Suprapubic skin (tissue), 4 donors: ENCODE measurements at regions not wholly inside any gene's neighbourhood (a gene's known extent, or its start where the extent isn't known, plus 50 kb on each side); places are given as distances from the start of the nearest gene placed in this dataset.

Experiments used
- DNase-seq, 2 donors: peaks; one replicate each; pipeline ENCODE4 v3.0.0-alpha.2; 2019; ENCODE audit warnings: low spot score in 2 of 2
- H3K27ac ChIP-seq: fragments of 200-600 bp; sonication (generic); one replicate; pipeline ENCODE4 v1.5.1; 2019
- H3K27me3 ChIP-seq: fragments of 200-600 bp; sonication (generic); one replicate; pipeline ENCODE4 v1.5.1; 2019
- H3K36me3 ChIP-seq: fragments of 200-600 bp; sonication (generic); one replicate; pipeline ENCODE4 v1.5.1; 2019
- H3K4me1 ChIP-seq: fragments of 200-600 bp; sonication (generic); one replicate; pipeline ENCODE4 v1.5.1; 2019
- H3K4me3 ChIP-seq: fragments of 200-600 bp; sonication (generic); one replicate; pipeline ENCODE4 v1.5.1; 2019; ENCODE audit warnings: mild to moderate bottlenecking
- H3K9me3 ChIP-seq: fragments of 200-600 bp; sonication (generic); one replicate; pipeline ENCODE4 v1.5.1; 2019
- CTCF ChIP-seq, 2 donors: fragments of 200-600 bp in 1 of 2; fragments of 450-650 bp in 1 of 2; sonication (generic) in 1 of 2; IDR thresholded peaks; one replicate each; pipeline ENCODE4 v1.5.1; 2016 to 2019; ENCODE audit warnings: antibody characterized with exemption in 2 of 2, mild to moderate bottlenecking in 1 of 2, moderate library complexity in 1 of 2
- EP300 ChIP-seq: sonication (generic); formaldehyde crosslinking; IDR thresholded peaks from one replicate; pipeline ENCODE4 v1.6.1; 2017; ENCODE audit warnings: antibody characterized with exemption
- POLR2A ChIP-seq, 2 donors: fragments of 450-650 bp; IDR thresholded peaks; one replicate each; pipeline ENCODE4 v1.6.1; 2017; ENCODE audit warnings: antibody characterized with exemption in 2 of 2, mild to moderate bottlenecking in 2 of 2, moderate library complexity in 2 of 2
- POLR2AphosphoS5 ChIP-seq, 3 donors: sonication (generic); formaldehyde crosslinking; IDR thresholded peaks; one replicate each; pipeline ENCODE4 v1.6.1; 2017; ENCODE audit warnings: antibody characterized with exemption in 3 of 3
- WGBS: methylation state at CpG from one replicate; pipeline ENCODE4 v1.1.5; 2018; 5-methylcytosine and 5-hydroxymethylcytosine counted together

GRCh38 chr18:57223144-57223870 is 76.4 kb downstream of the BOD1L2 start:
- Histone ChIP-seq H3K4me1 (no peaks in the 10 kb centered on the region), H3K27me3 (no peaks in the 10 kb centered on the region), H3K4me3 (no peak overlapping the region), H3K36me3 (no peaks in the 10 kb centered on the region), H3K9me3 (no peaks in the 10 kb centered on the region), H3K27ac (no peak overlapping the region)
- TF ChIP-seq POLR2AphosphoS5 (IDR thresholded peaks at IDR 0.05) (no peak), POLR2A (IDR thresholded peaks at IDR 0.05) (no peak), CTCF (IDR thresholded peaks at IDR 0.05) (no peak), EP300 (no peak)
- no peak for DNase-seq
- WGBS = 66% methylated on average over 4 of the region's 4 CpGs

DNA sequence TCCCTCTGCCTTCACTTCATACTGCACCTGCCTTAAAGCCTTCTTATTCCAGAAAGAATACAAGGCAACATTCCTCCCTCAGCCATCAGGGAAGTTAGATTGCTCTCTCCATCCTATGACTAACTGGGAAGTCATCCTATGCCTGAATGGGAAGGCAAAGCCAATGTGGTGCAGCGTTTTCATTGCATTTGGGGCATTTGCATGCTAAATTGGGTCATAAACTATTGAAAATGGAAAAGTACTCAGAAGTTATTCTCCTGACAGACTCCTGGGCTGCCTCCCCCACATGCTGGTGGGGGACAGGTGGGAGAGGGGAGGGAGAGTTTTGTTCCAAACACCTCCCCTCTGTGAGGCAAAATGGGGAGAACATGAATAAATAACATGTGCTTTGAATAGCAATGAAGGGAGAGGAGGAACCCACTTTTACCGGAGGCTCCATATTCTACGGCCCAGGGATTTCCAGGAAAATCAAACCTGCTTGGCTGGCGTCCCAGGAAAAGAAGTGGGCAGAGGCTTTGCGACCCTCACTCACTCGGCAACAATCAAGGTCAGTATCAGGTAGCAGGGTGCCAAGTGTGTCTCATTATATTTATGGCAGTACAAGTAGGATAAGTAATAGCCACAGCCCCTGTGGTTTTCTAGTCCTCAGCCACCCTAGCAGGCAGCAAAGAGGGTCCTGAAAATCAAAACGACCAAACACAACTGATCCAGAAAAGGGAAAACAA is 84.1 kb downstream of the BOD1L2 start:
- no peak for DNase-seq
- H3K27ac ChIP-seq = no peak overlapping the region
- H3K4me3 ChIP-seq = no peak overlapping the region
- no peaks in the 10 kb centered on the region for H3K9me3 ChIP-seq
- WGBS = 57% methylated on average over 7 of the region's 7 CpGs
- no peaks in the 10 kb centered on the region for H3K36me3 ChIP-seq
- TF ChIP-seq POLR2A (IDR thresholded peaks at IDR 0.05) = no peak
- no peak for TF ChIP-seq CTCF (IDR thresholded peaks at IDR 0.05)
- TF ChIP-seq EP300 = no peak
- TF ChIP-seq POLR2AphosphoS5 (IDR thresholded peaks at IDR 0.05) = no peak
- no peaks in the 10 kb centered on the region for H3K4me1 ChIP-seq
- no peaks in the 10 kb centered on the region for H3K27me3 ChIP-seq

- DNase-seq = no peak
- no peak overlapping the region for H3K27ac ChIP-seq
- no peaks in the 10 kb centered on the region for H3K36me3 ChIP-seq
- no peaks in the 10 kb centered on the region for H3K9me3 ChIP-seq
- no peaks in the 10 kb centered on the region for H3K27me3 ChIP-seq
- no peaks in the 10 kb centered on the region for H3K4me1 ChIP-seq
- H3K4me3 ChIP-seq = no peak overlapping the region
- TF ChIP-seq POLR2AphosphoS5 (IDR thresholded peaks at IDR 0.05) = no peak
- no peak for TF ChIP-seq CTCF (IDR thresholded peaks at IDR 0.05)
- TF ChIP-seq POLR2A (IDR thresholded peaks at IDR 0.05) = no peak
- no peak for TF ChIP-seq EP300
- 88% methylated on average over 3 of the region's 3 CpGs for WGBS
Measured at GRCh38 chr18:57231864-57232263, 85.0 kb downstream of the BOD1L2 start.

DNA sequence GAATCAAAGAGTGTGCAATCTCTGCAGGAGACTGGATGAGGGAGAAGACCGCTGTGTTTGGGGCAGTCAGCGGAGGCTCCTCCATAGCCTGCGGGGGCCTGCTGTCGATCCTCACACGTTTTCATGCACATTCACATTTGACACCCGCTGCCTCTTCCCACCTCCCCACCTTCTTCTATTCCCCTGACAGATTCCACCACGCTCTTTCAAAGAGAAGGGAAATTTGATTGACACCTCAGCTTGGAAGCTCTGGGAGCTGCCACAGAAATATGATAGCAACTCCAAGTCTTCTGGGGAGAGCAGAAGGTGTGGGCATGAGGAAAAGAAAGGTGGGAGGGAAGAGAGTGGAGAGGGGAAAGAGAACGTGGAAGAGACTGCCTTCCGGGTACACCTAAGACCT is 87.5 kb downstream of the BOD1L2 start:
- DNase-seq = no peak
- Histone ChIP-seq H3K9me3 (no peaks in the 10 kb centered on the region), H3K27me3 (no peaks in the 10 kb centered on the region), H3K4me1 (no peaks in the 10 kb centered on the region), H3K36me3 (no peaks in the 10 kb centered on the region), H3K27ac (no peak overlapping the region), H3K4me3 (no peak overlapping the region)
- TF ChIP-seq POLR2AphosphoS5 (IDR thresholded peaks at IDR 0.05) (no peak), EP300 (no peak), POLR2A (IDR thresholded peaks at IDR 0.05) (no peak), CTCF (IDR thresholded peaks at IDR 0.05) (no peak)
- 66% methylated on average over 9 of the region's 9 CpGs for WGBS

DNA sequence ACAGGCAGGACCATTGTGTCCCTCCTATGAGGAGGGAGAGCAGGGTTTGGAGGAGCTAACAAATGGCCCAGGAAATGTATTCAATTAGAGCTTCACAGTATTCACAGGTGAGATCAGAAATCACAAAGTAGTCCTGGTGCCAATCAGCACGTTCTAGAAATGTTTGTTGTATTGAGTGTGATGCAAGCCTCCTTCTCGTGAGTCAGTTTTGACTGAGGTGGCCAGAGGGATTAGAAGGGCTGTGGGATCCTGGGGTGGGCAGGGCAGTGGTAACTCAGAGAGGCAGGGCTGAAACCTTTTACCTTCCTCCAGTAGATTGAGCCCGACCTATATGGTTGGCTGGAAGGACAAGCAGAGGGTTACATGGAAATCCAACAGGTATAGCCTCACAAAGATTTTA is 95.0 kb downstream of the BOD1L2 start:
- Histone ChIP-seq H3K4me1 (no peaks in the 10 kb centered on the region), H3K36me3 (no peaks in the 10 kb centered on the region), H3K4me3 (no peak overlapping the region), H3K9me3 (no peaks in the 10 kb centered on the region), H3K27ac (no peak overlapping the region), H3K27me3 (no peaks in the 10 kb centered on the region)
- no peak for DNase-seq
- WGBS = 82% methylated on average over 3 of the region's 3 CpGs
- TF ChIP-seq CTCF (IDR thresholded peaks at IDR 0.05) (no peak), POLR2A (IDR thresholded peaks at IDR 0.05) (no peak), POLR2AphosphoS5 (IDR thresholded peaks at IDR 0.05) (no peak), EP300 (no peak)
